ENCODE measurements at regions not wholly inside any gene's neighbourhood (a gene's known extent, or its start where the extent isn't known, plus 50 kb on each side); places are given as distances from the start of the nearest gene placed in this dataset.

- Histone ChIP-seq H3K4me1 (ENCODE audit: insufficient read depth, low read length) (no peaks in the 10 kb centered on the region), H3K79me2 (ENCODE audit: insufficient read depth, low read length) (no peaks in the 10 kb centered on the region), H2BK15ac (ENCODE audit: low read depth, low read length) (no peak overlapping the region), H3K14ac (ENCODE audit: insufficient read depth, low read length) (no peak overlapping the region), H3K56ac (ENCODE audit: insufficient read length, low read depth, low read length) (no peak overlapping the region), H2BK12ac (ENCODE audit: insufficient read length, low read depth, low read length) (no peak overlapping the region), H3K9me3 (ENCODE audit: control insufficient read depth, low read depth, low read length) (no peaks in the 10 kb centered on the region), H3K27me3 (ENCODE audit: insufficient read depth, low read length) (no peaks in the 10 kb centered on the region), H3K79me1 (ENCODE audit: insufficient read depth, low read depth, low read length, poor library complexity, severe bottlenecking) (no peaks in the 10 kb centered on the region), H4K20me1 (ENCODE audit: control insufficient read depth, insufficient read depth, insufficient read length) (no peaks in the 10 kb centered on the region), H4K5ac (ENCODE audit: insufficient read length, low read depth, low read length) (no peak overlapping the region), H2AK5ac (ENCODE audit: insufficient read length, low read length) (no peak overlapping the region), H3K23ac (ENCODE audit: insufficient read length, low read depth, low read length) (no peak overlapping the region), H2AFZ (ENCODE audit: low read length) (no peak overlapping the region), H3K27ac (ENCODE audit: insufficient read length, low read depth, low read length) (no peak overlapping the region), H3K4ac (ENCODE audit: low read depth, low read length) (no peak overlapping the region), H4K91ac (ENCODE audit: insufficient read length, low read depth, low read length) (no peak overlapping the region), H2BK20ac (ENCODE audit: low read depth, low read length, poor library complexity, severe bottlenecking) (no peak overlapping the region), H2BK120ac (ENCODE audit: low read depth, low read length, poor library complexity, severe bottlenecking) (no peak overlapping the region), H3T11ph (ENCODE audit: low read length) (no peak overlapping the region), H3K23me2 (ENCODE audit: insufficient read length, low read depth, low read length, poor library complexity, severe bottlenecking) (no peaks in the 10 kb centered on the region), H3K9ac (ENCODE audit: extremely low read depth, insufficient read length, low read length) (no peak overlapping the region), H3K4me2 (ENCODE audit: insufficient read depth, insufficient read length, low read length) (no peak overlapping the region), H3K18ac (ENCODE audit: insufficient read length, low read depth, low read length) (no peak overlapping the region), H4K8ac (replicated peaks; ENCODE audit: insufficient read length, low read depth, low read length) (no peak overlapping the region), H2BK5ac (ENCODE audit: insufficient read length, low read length) (no peak overlapping the region)
- no peak for DNase-seq
- TF ChIP-seq, protein P1, sequence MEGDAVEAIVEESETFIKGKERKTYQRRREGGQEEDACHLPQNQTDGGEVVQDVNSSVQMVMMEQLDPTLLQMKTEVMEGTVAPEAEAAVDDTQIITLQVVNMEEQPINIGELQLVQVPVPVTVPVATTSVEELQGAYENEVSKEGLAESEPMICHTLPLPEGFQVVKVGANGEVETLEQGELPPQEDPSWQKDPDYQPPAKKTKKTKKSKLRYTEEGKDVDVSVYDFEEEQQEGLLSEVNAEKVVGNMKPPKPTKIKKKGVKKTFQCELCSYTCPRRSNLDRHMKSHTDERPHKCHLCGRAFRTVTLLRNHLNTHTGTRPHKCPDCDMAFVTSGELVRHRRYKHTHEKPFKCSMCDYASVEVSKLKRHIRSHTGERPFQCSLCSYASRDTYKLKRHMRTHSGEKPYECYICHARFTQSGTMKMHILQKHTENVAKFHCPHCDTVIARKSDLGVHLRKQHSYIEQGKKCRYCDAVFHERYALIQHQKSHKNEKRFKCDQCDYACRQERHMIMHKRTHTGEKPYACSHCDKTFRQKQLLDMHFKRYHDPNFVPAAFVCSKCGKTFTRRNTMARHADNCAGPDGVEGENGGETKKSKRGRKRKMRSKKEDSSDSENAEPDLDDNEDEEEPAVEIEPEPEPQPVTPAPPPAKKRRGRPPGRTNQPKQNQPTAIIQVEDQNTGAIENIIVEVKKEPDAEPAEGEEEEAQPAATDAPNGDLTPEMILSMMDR (conservative IDR thresholded peaks at IDR 0.05) = no peak
- peaks cover 7 to 8% of the 10 kb centered on the region in 2 experiments for H3K4me1 Mint-ChIP-seq
- no peaks in the 10 kb centered on the region for H3K9me3 Mint-ChIP-seq
- no peak overlapping the region; a peak in 1 of 5 replicates for H3K4me3 Mint-ChIP-seq
- no CpG with 5 or more reads among the region's 6 CpGs for WGBS (ENCODE audit: extremely low coverage, insufficient read length, low lambda C conversion rate)
- H3K27me3 Mint-ChIP-seq (ENCODE audit: low read depth) = no peaks in the 10 kb centered on the region; the same call in 1 of the 2 replicates
- H3K27ac Mint-ChIP-seq = no peak overlapping the region
- H3K36me3 Mint-ChIP-seq (ENCODE audit: insufficient read depth in 1 of 3, low read depth in 3 of 3) = no peaks in the 10 kb centered on the region
Measured at GRCh38 chr17:59512844-59513385, 52.5 kb upstream of the DHX40 start.
